Right cardiac atrium (tissue), 5 donors: ENCODE measurements at regions not wholly inside any gene's neighbourhood (a gene's known extent, or its start where the extent isn't known, plus 50 kb on each side); places are given as distances from the start of the nearest gene placed in this dataset.

Experiments
- ATAC-seq, 2 donors: fragments of 200-7000 bp; cut with Tn5 transposase; one replicate each; pipeline versions ENCODE4 v1.8.0 to v1.9.1; 2020; ENCODE audit warnings: moderate library complexity in 2 of 2, mild to moderate bottlenecking in 1 of 2
- DNase-seq, 3 donors: peaks; one replicate each; pipeline ENCODE4 v3.0.0-alpha.2; 2020
- H3K27ac ChIP-seq: one replicate; pipeline ENCODE4 v1.5.1; 2013; ENCODE audit warnings: mild to moderate bottlenecking, low read length, control low read depth, moderate library complexity
- H3K27me3 ChIP-seq: one replicate; pipeline ENCODE4 v1.6.1; 2013; ENCODE audit not compliant: control insufficient read depth, insufficient read depth
- H3K4me1 ChIP-seq: one replicate; pipeline ENCODE4 v1.6.1; 2013; ENCODE audit warnings: low read length; ENCODE audit not compliant: control insufficient read depth, insufficient read depth
- H3K4me3 ChIP-seq: one replicate; pipeline ENCODE4 v1.5.1; 2013; ENCODE audit warnings: low read length, control low read depth
- H3K9me3 ChIP-seq: one replicate; pipeline ENCODE4 v1.6.1; 2013; ENCODE audit warnings: low read length; ENCODE audit not compliant: control insufficient read depth
- WGBS: extraction: QIAGEN DNeasy Blood & Tissue Kit; methylation state at CpG from one replicate; pipeline ENCODE4 v1.1.7; 2013; 5-methylcytosine and 5-hydroxymethylcytosine counted together
- intact Hi-C, 4 donors: fragments of 100-400 bp; cut with DNase I; formaldehyde crosslinking; loops; one replicate each; pipeline versions ENCODE4 v1.11.0 to v1.14.0; 2022 to 2023
- donor health status: healthy with polysubstance abuse.
- donor health status: DM: no; HTN: yes; CAD: no.
- donor health status: DM: no; HTN: no; CAD: no.
- donor health status: DM: no; HTN: yes; CAD: no; lungs with severe emphysema.
- donor health status: DM: yes; HTN: yes; CAD: no.

GRCh38 chr5:52498607-52499006, 289.1 kb upstream of the ITGA1 start:
- no peaks in the 10 kb centered on the region for H3K4me1 ChIP-seq
- DNase-seq (no peak), ATAC-seq (no peak)
- no peak overlapping the region for H3K27ac ChIP-seq
- H3K27me3 ChIP-seq: no peaks in the 10 kb centered on the region
- H3K9me3 ChIP-seq: no peaks in the 10 kb centered on the region
- H3K4me3 ChIP-seq: no peak overlapping the region
- intact Hi-C loops: no loop called here

- Histone ChIP-seq H3K4me1 (no peaks in the 10 kb centered on the region), H3K9me3 (no peaks in the 10 kb centered on the region), H3K27ac (no peak overlapping the region), H3K27me3 (no peaks in the 10 kb centered on the region), H3K4me3 (no peak overlapping the region)
- no peak for ATAC-seq
- no peak for DNase-seq
- intact Hi-C loops: no loop called here
- 89% methylated on average over 5 of the region's 5 CpGs for WGBS
These were observed 285.2 kb upstream of the ITGA1 start for GRCh38 chr5:52502460-52502999.

- no peaks in the 10 kb centered on the region for H3K4me1 ChIP-seq
- no peak overlapping the region for H3K27ac ChIP-seq
- no peak for ATAC-seq
- no peaks in the 10 kb centered on the region for H3K9me3 ChIP-seq
- intact Hi-C loops: no loop called here
- H3K4me3 ChIP-seq: no peak overlapping the region
- WGBS: 84% methylated on average over 6 of the region's 6 CpGs
- no peak for DNase-seq
- H3K27me3 ChIP-seq: no peaks in the 10 kb centered on the region
These were observed 283.0 kb upstream of the ITGA1 start for GRCh38 chr5:52504584-52505240.

DNA sequence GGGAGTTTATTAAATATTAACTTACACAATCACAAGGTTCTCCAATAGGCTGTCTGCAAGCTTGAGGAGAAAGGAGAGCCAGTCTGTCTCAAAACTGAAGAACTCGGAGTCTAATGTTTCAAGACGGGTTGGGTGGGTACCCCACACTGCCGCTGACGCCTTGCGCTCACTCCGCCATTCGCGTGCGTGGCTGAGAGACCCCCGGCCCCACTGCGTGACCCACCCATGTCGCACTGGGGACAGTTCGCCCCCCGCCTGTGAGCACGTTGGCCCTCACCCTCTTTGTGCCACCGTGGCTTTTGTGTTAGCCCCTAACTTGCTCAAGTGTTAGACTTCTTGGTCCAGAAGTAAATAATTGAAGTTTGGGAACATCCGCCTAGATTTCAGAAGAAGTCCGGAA, 270.0 kb upstream of the ITGA1 start:
- WGBS: 93% methylated on average over 18 of the region's 18 CpGs
- Histone ChIP-seq H3K4me1 (no peaks in the 10 kb centered on the region), H3K9me3 (no peaks in the 10 kb centered on the region), H3K27me3 (no peaks in the 10 kb centered on the region), H3K4me3 (no peak overlapping the region), H3K27ac (no peak overlapping the region)
- DNase-seq (peak in 1 of 3 donors; percentile 28), ATAC-seq (no peak)
- intact Hi-C loops: no loop called here

DNA sequence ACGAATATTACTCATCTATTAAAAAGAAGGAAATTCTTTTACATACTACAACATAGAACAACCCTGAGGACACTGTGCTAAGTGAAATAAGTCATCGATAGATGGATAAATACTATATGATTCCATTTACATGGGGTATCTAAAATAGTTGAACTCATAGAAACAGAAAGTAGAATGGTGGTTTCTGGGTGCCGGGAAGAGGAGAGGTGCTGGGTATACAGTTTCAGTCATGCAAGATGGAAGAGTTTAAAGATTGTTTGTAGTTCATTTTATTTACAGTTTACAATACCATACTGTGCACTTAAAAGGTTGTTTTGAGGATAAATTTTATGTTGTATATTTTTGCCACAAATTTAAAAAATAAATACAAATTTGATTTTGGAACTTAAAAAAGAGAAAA, 267.5 kb upstream of the ITGA1 start:
- H3K9me3 ChIP-seq: no peaks in the 10 kb centered on the region
- H3K4me3 ChIP-seq: no peak overlapping the region
- DNase-seq (no peak), ATAC-seq (no peak)
- intact Hi-C loops: no loop called here
- no peaks in the 10 kb centered on the region for H3K4me1 ChIP-seq
- no peak overlapping the region for H3K27ac ChIP-seq
- WGBS: 83% methylated on average over 3 of the region's 3 CpGs
- no peaks in the 10 kb centered on the region for H3K27me3 ChIP-seq

DNA sequence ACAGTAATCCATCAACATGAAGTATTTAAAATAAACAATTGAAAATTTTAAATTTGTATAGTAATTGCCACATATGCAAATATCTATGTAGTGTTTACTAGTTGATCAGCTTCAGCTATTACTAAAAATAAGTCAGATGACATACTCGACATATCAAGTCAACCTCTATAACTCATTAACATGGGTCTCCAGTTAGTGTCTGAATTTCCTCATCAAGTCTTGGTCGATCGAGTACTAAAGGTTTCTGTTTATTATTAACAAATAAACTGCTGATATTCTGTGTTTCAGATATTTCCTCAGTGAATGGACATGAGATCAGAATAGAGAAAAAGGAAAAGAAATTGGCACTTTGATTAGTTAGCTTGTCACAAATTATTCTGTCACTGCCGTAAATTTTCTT, 266.5 kb upstream of the ITGA1 start:
- H3K4me1 ChIP-seq: no peaks in the 10 kb centered on the region
- intact Hi-C loops: no loop called here
- no peaks in the 10 kb centered on the region for H3K9me3 ChIP-seq
- H3K27me3 ChIP-seq: no peaks in the 10 kb centered on the region
- H3K4me3 ChIP-seq: no peak overlapping the region
- ATAC-seq (no peak), DNase-seq (no peak)
- WGBS: 88% methylated on average over 4 of the region's 4 CpGs
- no peak overlapping the region for H3K27ac ChIP-seq

GRCh38 chr5:52523701-52524100, 264.0 kb upstream of the ITGA1 start:
- H3K27ac ChIP-seq: no peak overlapping the region
- H3K4me1 ChIP-seq: no peaks in the 10 kb centered on the region
- H3K27me3 ChIP-seq: no peaks in the 10 kb centered on the region
- 74% methylated on average over 4 of the region's 4 CpGs for WGBS
- no peak overlapping the region for H3K4me3 ChIP-seq
- ATAC-seq: no peak
- intact Hi-C loops: no loop called here
- DNase-seq: no peak
- no peaks in the 10 kb centered on the region for H3K9me3 ChIP-seq

DNA sequence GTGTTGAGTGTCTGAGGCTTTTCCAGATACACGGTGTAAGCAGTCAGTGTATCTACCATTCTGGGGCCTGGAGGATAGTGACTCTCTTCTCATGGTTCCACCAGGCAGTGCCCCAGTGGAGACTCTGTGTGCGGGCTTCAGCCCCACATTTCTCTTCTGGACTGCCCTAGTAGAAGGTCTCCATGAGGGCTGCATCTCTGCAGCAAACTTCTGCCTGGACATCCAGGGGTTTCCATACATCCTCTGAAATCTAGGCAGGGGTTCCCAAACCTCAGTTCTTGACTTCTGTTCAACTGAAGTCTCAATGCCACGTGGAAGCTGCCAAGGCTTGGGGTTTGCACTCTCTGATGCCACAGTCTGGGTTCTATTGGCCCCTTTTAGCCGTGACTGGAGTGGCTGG, 256.6 kb upstream of the ITGA1 start:
- no peaks in the 10 kb centered on the region for H3K9me3 ChIP-seq
- no peaks in the 10 kb centered on the region for H3K27me3 ChIP-seq
- intact Hi-C loops: no loop called here
- H3K27ac ChIP-seq: no peak overlapping the region
- H3K4me3 ChIP-seq: no peak overlapping the region
- DNase-seq (peak in 1 of 3 donors; percentile 2), ATAC-seq (no peak)
- H3K4me1 ChIP-seq: no peaks in the 10 kb centered on the region
- WGBS: 77% methylated on average over 4 of the region's 4 CpGs

- peaks cover 1% of the 10 kb centered on the region for H3K9me3 ChIP-seq
- no peak overlapping the region for H3K27ac ChIP-seq
- H3K4me1 ChIP-seq: no peaks in the 10 kb centered on the region
- ATAC-seq: no peak
- 93% methylated on average over 5 of the region's 5 CpGs for WGBS
- DNase-seq: no peak
- H3K27me3 ChIP-seq: no peaks in the 10 kb centered on the region
- intact Hi-C loops: no loop called here
- H3K4me3 ChIP-seq: no peak overlapping the region
These were observed 244.1 kb upstream of the ITGA1 start for GRCh38 chr5:52543594-52543993.

- no peak for DNase-seq
- intact Hi-C loops: no loop called here
These were observed 243.0 kb upstream of the ITGA1 start for GRCh38 chr5:52544738-52545137.

GRCh38 chr5:52554293-52554692, 233.4 kb upstream of the ITGA1 start:
- H3K27me3 ChIP-seq: no peaks in the 10 kb centered on the region
- no peaks in the 10 kb centered on the region for H3K4me1 ChIP-seq
- WGBS: 72% methylated on average over 2 of the region's 2 CpGs
- DNase-seq (no peak), ATAC-seq (no peak)
- H3K27ac ChIP-seq: no peak overlapping the region
- intact Hi-C loops: no loop called here
- H3K9me3 ChIP-seq: no peaks in the 10 kb centered on the region
- H3K4me3 ChIP-seq: no peak overlapping the region

More at GRCh38 chr5:52544738-52545137, 243.0 kb upstream of the ITGA1 start:
- no peak overlapping the region for H3K27ac ChIP-seq
- no peak overlapping the region for H3K4me3 ChIP-seq
- ATAC-seq: no peak
- 88% methylated on average over 4 of the region's 4 CpGs for WGBS
- H3K4me1 ChIP-seq: no peaks in the 10 kb centered on the region
- H3K9me3 ChIP-seq: peaks cover 1% of the 10 kb centered on the region
- H3K27me3 ChIP-seq: no peaks in the 10 kb centered on the region

GRCh38 chr5:52560366-52560765, 227.3 kb upstream of the ITGA1 start:
- ATAC-seq: no peak
- no peaks in the 10 kb centered on the region for H3K9me3 ChIP-seq
- intact Hi-C loops: no loop called here
- H3K4me1 ChIP-seq: no peaks in the 10 kb centered on the region
- WGBS: 6% methylated on average over 1 of the region's 1 CpG
- H3K27ac ChIP-seq: no peak overlapping the region
- H3K27me3 ChIP-seq: no peaks in the 10 kb centered on the region
- no peak overlapping the region for H3K4me3 ChIP-seq
- DNase-seq: no peak
